GM23338 (cell line): ENCODE measurements at regions not wholly inside any gene's neighbourhood (a gene's known extent, or its start where the extent isn't known, plus 50 kb on each side); places are given as distances from the start of the nearest gene placed in this dataset.

Source experiments
- ATAC-seq: fragments of 200-7000 bp; cut with Tn5 transposase; 3 replicates; pipeline ENCODE4 v1.9.1; 2020
- DNase-seq: peaks from one replicate; pipeline ENCODE4 v3.0.0-alpha.2; 2015; ENCODE audit warnings: low spot score
- H2AFZ ChIP-seq: fragments of 200-600 bp; sonication (generic); 2 replicates; pipeline ENCODE4 v1.8.0; 2016; ENCODE audit warnings: antibody characterized with exemption, mild to moderate bottlenecking, moderate library complexity
- H3F3A ChIP-seq: fragments of 200-600 bp; sonication (generic); replicated peaks from 2 replicates; pipeline ENCODE4 v1.8.0; 2017; ENCODE audit warnings: antibody characterized with exemption, mixed run types, low read depth
- H3K27ac ChIP-seq: fragments of 200-600 bp; sonication (generic); 2 replicates; pipeline ENCODE4 v1.6.1; 2016; ENCODE audit warnings: low read depth
- H3K27me3 ChIP-seq: fragments of 200-600 bp; sonication (generic); 2 replicates; pipeline ENCODE4 v1.8.0; 2016; ENCODE audit warnings: mild to moderate bottlenecking, mixed run types, moderate library complexity; ENCODE audit not compliant: insufficient read depth
- H3K36me3 ChIP-seq: fragments of 200-600 bp; sonication (generic); 2 replicates; pipeline ENCODE4 v1.8.0; 2016; ENCODE audit warnings: mild to moderate bottlenecking; ENCODE audit not compliant: insufficient read depth
- H3K4me1 ChIP-seq: fragments of 200-600 bp; sonication (generic); 2 replicates; pipeline ENCODE4 v1.8.0; 2016; ENCODE audit warnings: mild to moderate bottlenecking, moderate library complexity; ENCODE audit not compliant: insufficient read depth
- H3K4me2 ChIP-seq: fragments of 200-600 bp; sonication (generic); 2 replicates; pipeline ENCODE4 v1.7.1; 2017; ENCODE audit warnings: mixed run types
- H3K4me3 ChIP-seq: fragments of 200-600 bp; sonication (generic); 2 replicates; pipeline ENCODE4 v1.6.1; 2016; ENCODE audit warnings: mixed run types
- H3K79me2 ChIP-seq: fragments of 200-600 bp; sonication (generic); replicated peaks from 2 replicates; pipeline ENCODE4 v1.8.0; 2017; ENCODE audit warnings: mild to moderate bottlenecking; ENCODE audit not compliant: insufficient read depth
- H3K9me2 ChIP-seq: fragments of 200-600 bp; sonication (generic); 2 replicates; pipeline ENCODE4 v1.8.0; 2017; ENCODE audit not compliant: insufficient read depth
- H4K20me1 ChIP-seq: fragments of 200-600 bp; sonication (generic); replicated peaks from 2 replicates; pipeline ENCODE4 v1.8.0; 2017; ENCODE audit warnings: mild to moderate bottlenecking; ENCODE audit not compliant: insufficient read depth
- H3K27ac Mint-ChIP-seq: 2 replicates; pipeline ENCODE4 v1.8.0; 2020; ENCODE audit warnings: inconsistent platforms, mild to moderate bottlenecking, moderate library complexity, mixed read lengths
- H3K27me3 Mint-ChIP-seq: 3 replicates; pipeline ENCODE4 v1.8.0; 2022; ENCODE audit warnings: low read depth, mild to moderate bottlenecking, moderate library complexity, mixed read lengths, inconsistent platforms; ENCODE audit not compliant: insufficient read depth, poor library complexity
- H3K36me3 Mint-ChIP-seq: 3 replicates; pipeline ENCODE4 v1.8.0; 2021; ENCODE audit warnings: low read depth, mild to moderate bottlenecking, inconsistent platforms, moderate library complexity, mixed read lengths
- H3K4me1 Mint-ChIP-seq: 3 replicates; pipeline ENCODE4 v1.8.0; 2020; ENCODE audit warnings: mild to moderate bottlenecking, inconsistent platforms, mixed read lengths
- H3K4me3 Mint-ChIP-seq: 3 replicates; pipeline ENCODE4 v1.8.0; 2021; ENCODE audit warnings: moderate library complexity, mild to moderate bottlenecking, inconsistent platforms, mixed read lengths
- H3K9me3 Mint-ChIP-seq: 3 replicates; pipeline ENCODE4 v1.8.0; 2020; ENCODE audit warnings: moderate library complexity, mild to moderate bottlenecking, inconsistent platforms, mixed read lengths
- CREB1 ChIP-seq: fragments of 250-450 bp; sonication (Bioruptor Pico); IDR thresholded peaks from 2 replicates; pipeline ENCODE4 v1.5.0; 2020; ENCODE audit warnings: low read depth, mild to moderate bottlenecking, moderate library complexity
- CTCF ChIP-seq, 2 experiments: fragments of 200-600 bp in 1 of 2; sonication (generic) in 1 of 2; conservative IDR thresholded peaks; 2 replicates each; pipeline versions ENCODE4 v1.5.1 to v1.6.1; 2016 to 2017; ENCODE audit warnings: antibody characterized with exemption in 2 of 2, low read depth in 2 of 2, mild to moderate bottlenecking in 2 of 2, moderate library complexity in 1 of 2
- ETS1 ChIP-seq: IDR thresholded peaks from 2 replicates; pipeline ENCODE4 v1.6.1; 2016; ENCODE audit warnings: antibody characterized with exemption
- EZH2 ChIP-seq: fragments of 200-600 bp; sonication (generic); IDR thresholded peaks from one replicate; pipeline ENCODE4 v1.8.0; 2017; ENCODE audit warnings: antibody characterized with exemption, mild to moderate bottlenecking, low read depth; ENCODE audit not compliant: unreplicated experiment
- EZH2phosphoT487 ChIP-seq: fragments of 200-600 bp; sonication (generic); IDR thresholded peaks from one replicate; pipeline ENCODE4 v1.8.1; 2018; ENCODE audit warnings: antibody characterized with exemption; ENCODE audit not compliant: unreplicated experiment
- JUNB ChIP-seq: IDR thresholded peaks from one replicate; pipeline ENCODE4 v1.6.1; 2016; ENCODE audit warnings: antibody characterized with exemption; ENCODE audit not compliant: unreplicated experiment
- NANOG ChIP-seq: IDR thresholded peaks from 2 replicates; pipeline ENCODE4 v1.6.1; 2016; ENCODE audit warnings: antibody characterized with exemption, borderline replicate concordance
- POLR2AphosphoS5 ChIP-seq: IDR thresholded peaks from 2 replicates; pipeline ENCODE4 v1.6.1; 2016; ENCODE audit warnings: antibody characterized with exemption, low read depth
- STAT1 ChIP-seq: IDR thresholded peaks from one replicate; pipeline ENCODE4 v1.6.1; 2016; ENCODE audit warnings: antibody characterized with exemption; ENCODE audit not compliant: unreplicated experiment
- ZNF114 ChIP-seq: fragments of 250-450 bp; sonication (Bioruptor Pico); IDR thresholded peaks from 2 replicates; pipeline ENCODE4 v1.5.0; 2020; ENCODE audit warnings: mild to moderate bottlenecking, moderate library complexity
- ZNF331 ChIP-seq: fragments of 250-450 bp; sonication (Bioruptor Pico); IDR thresholded peaks from 2 replicates; pipeline ENCODE4 v1.5.0; 2020; ENCODE audit warnings: low read depth, mild to moderate bottlenecking, moderate library complexity
- ZNF462 ChIP-seq: fragments of 250-450 bp; sonication (Bioruptor Pico); IDR thresholded peaks from 2 replicates; pipeline ENCODE4 v1.5.0; 2020; ENCODE audit warnings: mild to moderate bottlenecking, moderate library complexity

- no peak for TF ChIP-seq ZNF462 (CRISPR knock-in tag)
- TF ChIP-seq JUNB, result no peak
- no peak for TF ChIP-seq POLR2AphosphoS5
- no peak for TF ChIP-seq EZH2phosphoT487
- no peak for TF ChIP-seq ZNF114 (CRISPR knock-in tag)
- TF ChIP-seq STAT1, result no peak
- no peak for TF ChIP-seq CREB1 (CRISPR knock-in tag)
- no peak for TF ChIP-seq NANOG
These were observed 135.6 kb downstream of the DDX3Y start (continued) for GRCh38 chrY:13040232-13040631.

- H3K36me3 Mint-ChIP-seq, result peaks cover 28% of the 10 kb centered on the region
- H3K9me3 Mint-ChIP-seq, result peaks cover 8% of the 10 kb centered on the region; the same call in 2 of the 3 replicates
- peaks cover 16% of the 10 kb centered on the region for H3K4me1 ChIP-seq
- no peak overlapping the region for H3K4me3 Mint-ChIP-seq
- H3F3A ChIP-seq, result no peaks in the 10 kb centered on the region
- H3K27ac ChIP-seq, result no peak overlapping the region
- H3K27ac Mint-ChIP-seq, result no peak overlapping the region
- no peak overlapping the region for H3K4me3 ChIP-seq
- ATAC-seq (no peak), DNase-seq (no peak)
- H3K4me2 ChIP-seq, result no peak overlapping the region
- H4K20me1 ChIP-seq, result no peaks in the 10 kb centered on the region
- no peaks in the 10 kb centered on the region for H3K36me3 ChIP-seq
- no peak overlapping the region for H2AFZ ChIP-seq
- H3K27me3 ChIP-seq, result no peaks in the 10 kb centered on the region
- peaks cover 15% of the 10 kb centered on the region; the same call in 2 of the 3 replicates for H3K4me1 Mint-ChIP-seq
- peaks cover 4% of the 10 kb centered on the region; the same call in 1 of the 2 replicates for H3K9me2 ChIP-seq
- peaks cover 4% of the 10 kb centered on the region for H3K27me3 Mint-ChIP-seq
- H3K79me2 ChIP-seq, result no peaks in the 10 kb centered on the region
- TF ChIP-seq CTCF (conservative IDR thresholded peaks at IDR 0.05; ENCODE audit: low read depth in 2 of 2), result no peak
- TF ChIP-seq EZH2, result no peak
- no peak for TF ChIP-seq STAT1
- no peak for TF ChIP-seq EZH2phosphoT487
- no peak for TF ChIP-seq ZNF114 (CRISPR knock-in tag)
- TF ChIP-seq ZNF331 (CRISPR knock-in tag), result no peak
- TF ChIP-seq NANOG, result no peak
- TF ChIP-seq ETS1, result no peak
- no peak for TF ChIP-seq JUNB
- no peak for TF ChIP-seq CREB1 (CRISPR knock-in tag)
These were observed 148.8 kb downstream of the DDX3Y start for GRCh38 chrY:13053501-13053900.
